ENCODE measurements at regions not wholly inside any gene's neighbourhood (a gene's known extent, or its start where the extent isn't known, plus 50 kb on each side); places are given as distances from the start of the nearest gene placed in this dataset.

DNA sequence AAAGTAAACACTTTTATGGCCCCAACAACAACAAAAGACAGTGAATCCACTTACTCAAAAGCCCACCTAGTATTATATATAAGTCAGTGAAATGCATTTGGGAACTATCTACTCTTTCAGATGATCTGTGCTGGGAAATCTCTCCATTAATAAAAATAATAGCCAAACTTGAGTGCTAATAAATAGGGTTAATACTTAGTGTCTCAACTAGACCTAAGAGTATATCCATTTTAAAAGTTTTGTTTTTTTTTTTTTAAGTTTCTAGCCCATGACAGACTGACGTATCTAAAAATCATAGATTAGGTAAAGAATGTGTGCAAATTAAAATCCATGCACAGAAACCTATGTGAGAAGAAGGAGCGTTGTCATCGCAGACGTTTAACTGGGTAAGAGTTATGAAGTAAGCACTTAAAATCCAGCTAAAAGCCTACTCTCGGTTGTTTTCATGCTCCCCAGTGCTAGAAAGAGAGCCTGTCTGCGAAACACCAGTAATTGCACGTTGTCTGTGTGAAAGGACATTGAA, 83.4 kb upstream of the PELI1 start:
- no peak for TF ChIP-seq POLR2A (IDR thresholded peaks at IDR 0.05; ENCODE audit: extremely low read depth, insufficient read length)
- TF ChIP-seq, protein P1, sequence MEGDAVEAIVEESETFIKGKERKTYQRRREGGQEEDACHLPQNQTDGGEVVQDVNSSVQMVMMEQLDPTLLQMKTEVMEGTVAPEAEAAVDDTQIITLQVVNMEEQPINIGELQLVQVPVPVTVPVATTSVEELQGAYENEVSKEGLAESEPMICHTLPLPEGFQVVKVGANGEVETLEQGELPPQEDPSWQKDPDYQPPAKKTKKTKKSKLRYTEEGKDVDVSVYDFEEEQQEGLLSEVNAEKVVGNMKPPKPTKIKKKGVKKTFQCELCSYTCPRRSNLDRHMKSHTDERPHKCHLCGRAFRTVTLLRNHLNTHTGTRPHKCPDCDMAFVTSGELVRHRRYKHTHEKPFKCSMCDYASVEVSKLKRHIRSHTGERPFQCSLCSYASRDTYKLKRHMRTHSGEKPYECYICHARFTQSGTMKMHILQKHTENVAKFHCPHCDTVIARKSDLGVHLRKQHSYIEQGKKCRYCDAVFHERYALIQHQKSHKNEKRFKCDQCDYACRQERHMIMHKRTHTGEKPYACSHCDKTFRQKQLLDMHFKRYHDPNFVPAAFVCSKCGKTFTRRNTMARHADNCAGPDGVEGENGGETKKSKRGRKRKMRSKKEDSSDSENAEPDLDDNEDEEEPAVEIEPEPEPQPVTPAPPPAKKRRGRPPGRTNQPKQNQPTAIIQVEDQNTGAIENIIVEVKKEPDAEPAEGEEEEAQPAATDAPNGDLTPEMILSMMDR (IDR thresholded peaks at IDR 0.05; ENCODE audit: low read depth, low read length): no peak
